ENCODE measurements at regions not wholly inside any gene's neighbourhood (a gene's known extent, or its start where the extent isn't known, plus 50 kb on each side); places are given as distances from the start of the nearest gene placed in this dataset.

DNA sequence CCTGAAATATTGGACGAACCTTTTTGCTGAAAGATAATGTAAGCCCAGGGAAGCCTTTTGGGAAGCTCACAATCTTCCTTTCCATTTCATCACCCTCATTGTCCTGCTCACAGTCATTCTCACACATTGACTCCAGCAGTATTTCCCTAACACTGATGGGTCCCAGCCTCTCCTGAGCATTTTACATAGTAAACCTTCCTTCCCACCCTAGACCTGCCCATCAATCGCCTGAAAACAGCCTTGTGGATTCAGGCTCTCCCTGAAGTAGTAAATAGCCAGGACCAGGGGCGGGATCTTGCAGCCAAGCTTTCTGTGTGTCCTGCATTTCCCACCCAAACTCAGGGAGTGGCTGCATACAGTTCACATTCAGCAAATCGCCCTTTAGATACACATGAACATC is 149.9 kb downstream of the CYRIA start:
- Histone ChIP-seq H3K27me3 (ENCODE audit: insufficient read depth, low read length) (no peaks in the 10 kb centered on the region), H4K91ac (ENCODE audit: insufficient read length, low read depth, low read length) (no peak overlapping the region), H3K23me2 (ENCODE audit: insufficient read length, low read depth, low read length, poor library complexity, severe bottlenecking) (no peaks in the 10 kb centered on the region), H2BK15ac (ENCODE audit: low read depth, low read length) (no peak overlapping the region), H2AK5ac (ENCODE audit: insufficient read length, low read length) (no peak overlapping the region), H2BK12ac (ENCODE audit: insufficient read length, low read depth, low read length) (no peak overlapping the region), H3K18ac (ENCODE audit: insufficient read length, low read depth, low read length) (no peak overlapping the region), H3K4ac (ENCODE audit: low read depth, low read length) (no peak overlapping the region), H3K79me1 (ENCODE audit: insufficient read depth, low read depth, low read length, poor library complexity, severe bottlenecking) (no peaks in the 10 kb centered on the region), H3K56ac (ENCODE audit: insufficient read length, low read depth, low read length) (no peak overlapping the region), H4K20me1 (ENCODE audit: control insufficient read depth, insufficient read depth, insufficient read length) (no peaks in the 10 kb centered on the region), H3K9me3 (ENCODE audit: control insufficient read depth, low read depth, low read length) (no peaks in the 10 kb centered on the region), H3K4me2 (ENCODE audit: insufficient read depth, insufficient read length, low read length) (no peak overlapping the region), H2BK120ac (ENCODE audit: low read depth, low read length, poor library complexity, severe bottlenecking) (no peak overlapping the region), H2AFZ (ENCODE audit: low read length) (no peak overlapping the region), H2BK20ac (ENCODE audit: low read depth, low read length, poor library complexity, severe bottlenecking) (no peak overlapping the region), H4K8ac (replicated peaks; ENCODE audit: insufficient read length, low read depth, low read length) (no peak overlapping the region), H3K4me1 (ENCODE audit: insufficient read depth, low read length) (no peaks in the 10 kb centered on the region), H3K14ac (ENCODE audit: insufficient read depth, low read length) (no peak overlapping the region), H3T11ph (ENCODE audit: low read length) (no peak overlapping the region), H3K79me2 (ENCODE audit: insufficient read depth, low read length) (no peaks in the 10 kb centered on the region), H2BK5ac (ENCODE audit: insufficient read length, low read length) (no peak overlapping the region), H3K9ac (ENCODE audit: extremely low read depth, insufficient read length, low read length) (no peak overlapping the region), H3K27ac (ENCODE audit: insufficient read length, low read depth, low read length) (no peak overlapping the region), H3K23ac (ENCODE audit: insufficient read length, low read depth, low read length) (no peak overlapping the region), H4K5ac (ENCODE audit: insufficient read length, low read depth, low read length) (no peak overlapping the region)
- no CpG with 5 or more reads among the region's 4 CpGs for WGBS (ENCODE audit: extremely low coverage, insufficient read length, low lambda C conversion rate)
- H3K9me3 Mint-ChIP-seq = no peaks in the 10 kb centered on the region
- H3K27ac Mint-ChIP-seq = no peak overlapping the region
- H3K4me3 Mint-ChIP-seq = no peak overlapping the region
- TF ChIP-seq, protein P1, sequence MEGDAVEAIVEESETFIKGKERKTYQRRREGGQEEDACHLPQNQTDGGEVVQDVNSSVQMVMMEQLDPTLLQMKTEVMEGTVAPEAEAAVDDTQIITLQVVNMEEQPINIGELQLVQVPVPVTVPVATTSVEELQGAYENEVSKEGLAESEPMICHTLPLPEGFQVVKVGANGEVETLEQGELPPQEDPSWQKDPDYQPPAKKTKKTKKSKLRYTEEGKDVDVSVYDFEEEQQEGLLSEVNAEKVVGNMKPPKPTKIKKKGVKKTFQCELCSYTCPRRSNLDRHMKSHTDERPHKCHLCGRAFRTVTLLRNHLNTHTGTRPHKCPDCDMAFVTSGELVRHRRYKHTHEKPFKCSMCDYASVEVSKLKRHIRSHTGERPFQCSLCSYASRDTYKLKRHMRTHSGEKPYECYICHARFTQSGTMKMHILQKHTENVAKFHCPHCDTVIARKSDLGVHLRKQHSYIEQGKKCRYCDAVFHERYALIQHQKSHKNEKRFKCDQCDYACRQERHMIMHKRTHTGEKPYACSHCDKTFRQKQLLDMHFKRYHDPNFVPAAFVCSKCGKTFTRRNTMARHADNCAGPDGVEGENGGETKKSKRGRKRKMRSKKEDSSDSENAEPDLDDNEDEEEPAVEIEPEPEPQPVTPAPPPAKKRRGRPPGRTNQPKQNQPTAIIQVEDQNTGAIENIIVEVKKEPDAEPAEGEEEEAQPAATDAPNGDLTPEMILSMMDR (conservative IDR thresholded peaks at IDR 0.05) = no peak
- no peak for DNase-seq
- peaks cover 3 to 4% of the 10 kb centered on the region in 2 experiments; a peak in 2 of 4 replicates for H3K4me1 Mint-ChIP-seq
- H3K27me3 Mint-ChIP-seq (ENCODE audit: low read depth) = peaks cover 9% of the 10 kb centered on the region
- H3K36me3 Mint-ChIP-seq (ENCODE audit: insufficient read depth in 1 of 3, low read depth in 3 of 3) = no peaks in the 10 kb centered on the region; a peak in 1 of 7 replicates

Data from H9 (cell line).